ENCODE measurements at regions not wholly inside any gene's neighbourhood (a gene's known extent, or its start where the extent isn't known, plus 50 kb on each side); places are given as distances from the start of the nearest gene placed in this dataset.
"Not testable (repeated sequence)": the region's sequence is repeated elsewhere in the genome, so short reads cannot be mapped to it uniquely, and the experiment has no call there.

- Histone ChIP-seq H3K4me2 (no peak overlapping the region), H3K9ac (no peak overlapping the region), H3K4me3 (IDR thresholded peaks at IDR 0.05; ENCODE audit: insufficient read depth, low read depth, low read length) (no peak overlapping the region), H3K36me3 (ENCODE audit: insufficient read depth) (no peaks in the 10 kb centered on the region; the same call in 1 of the 2 replicates), H4K20me1 (ENCODE audit: insufficient read depth) (no peaks in the 10 kb centered on the region), H3K27me3 (ENCODE audit: insufficient read depth, low read depth) (no peaks in the 10 kb centered on the region), H3K4me1 (ENCODE audit: low read depth, poor library complexity, severe bottlenecking) (no peaks in the 10 kb centered on the region), H3K79me2 (ENCODE audit: insufficient read depth, low read depth) (no peaks in the 10 kb centered on the region), H3K27ac (no peak overlapping the region), H2AFZ (ENCODE audit: low read depth) (no peak overlapping the region)
- TF ChIP-seq CTCF (conservative IDR thresholded peaks at IDR 0.05; ENCODE audit: low read depth, low read length), result no peak
Measured at GRCh38 chr18:68397241-68398035, 317.5 kb downstream of the TMX3 start.

GRCh38 chr18:68394705-68395104 is 320.2 kb downstream of the TMX3 start:
- no peak overlapping the region for H3K4me3 ChIP-seq (IDR thresholded peaks at IDR 0.05; ENCODE audit: insufficient read depth, low read depth, low read length)
- no peak for TF ChIP-seq CTCF (conservative IDR thresholded peaks at IDR 0.05; ENCODE audit: low read depth, low read length)
- no peaks in the 10 kb centered on the region for H3K36me3 ChIP-seq (ENCODE audit: insufficient read depth)
- H2AFZ ChIP-seq (ENCODE audit: low read depth), result no peak overlapping the region
- H3K79me2 ChIP-seq (ENCODE audit: insufficient read depth, low read depth), result no peaks in the 10 kb centered on the region
- no peaks in the 10 kb centered on the region for H4K20me1 ChIP-seq (ENCODE audit: insufficient read depth)
- no peaks in the 10 kb centered on the region for H3K27me3 ChIP-seq (ENCODE audit: insufficient read depth, low read depth)
- no peak overlapping the region for H3K4me2 ChIP-seq
- no peak overlapping the region for H3K9ac ChIP-seq
- no peaks in the 10 kb centered on the region for H3K4me1 ChIP-seq (ENCODE audit: low read depth, poor library complexity, severe bottlenecking)
- H3K27ac ChIP-seq, result no peak overlapping the region

- no peaks in the 10 kb centered on the region for H3K27me3 ChIP-seq (ENCODE audit: insufficient read depth, low read depth)
- H3K9ac ChIP-seq, result no peak overlapping the region
- H3K4me3 ChIP-seq (IDR thresholded peaks at IDR 0.05; ENCODE audit: insufficient read depth, low read depth, low read length), result no peak overlapping the region
- H3K36me3 ChIP-seq (ENCODE audit: insufficient read depth), result no peaks in the 10 kb centered on the region
- no peak for TF ChIP-seq CTCF (conservative IDR thresholded peaks at IDR 0.05; ENCODE audit: low read depth, low read length)
- H3K79me2 ChIP-seq (ENCODE audit: insufficient read depth, low read depth), result no peaks in the 10 kb centered on the region
- H3K4me1 ChIP-seq (ENCODE audit: low read depth, poor library complexity, severe bottlenecking), result no peaks in the 10 kb centered on the region
- H2AFZ ChIP-seq (ENCODE audit: low read depth), result no peak overlapping the region
- H3K27ac ChIP-seq, result no peak overlapping the region
- H4K20me1 ChIP-seq (ENCODE audit: insufficient read depth), result no peaks in the 10 kb centered on the region
- no peak overlapping the region for H3K4me2 ChIP-seq
Measured at GRCh38 chr18:68391801-68392200, 323.1 kb downstream of the TMX3 start.

GRCh38 chr18:68387246-68387645 is 327.7 kb downstream of the TMX3 start:
- Histone ChIP-seq H3K4me3 (IDR thresholded peaks at IDR 0.05; ENCODE audit: insufficient read depth, low read depth, low read length) (no peak overlapping the region), H3K4me2 (no peak overlapping the region), H3K9ac (no peak overlapping the region), H3K27ac (no peak overlapping the region), H3K27me3 (ENCODE audit: insufficient read depth, low read depth) (no peaks in the 10 kb centered on the region), H3K36me3 (ENCODE audit: insufficient read depth) (no peaks in the 10 kb centered on the region), H4K20me1 (ENCODE audit: insufficient read depth) (no peaks in the 10 kb centered on the region), H2AFZ (ENCODE audit: low read depth) (no peak overlapping the region), H3K79me2 (ENCODE audit: insufficient read depth, low read depth) (no peaks in the 10 kb centered on the region), H3K4me1 (ENCODE audit: low read depth, poor library complexity, severe bottlenecking) (no peaks in the 10 kb centered on the region)
- no peak for TF ChIP-seq CTCF (conservative IDR thresholded peaks at IDR 0.05; ENCODE audit: low read depth, low read length)

GRCh38 chr18:68383979-68384378 is 330.9 kb downstream of the TMX3 start:
- not testable (repeated sequence) for H3K4me2 ChIP-seq; H3K9ac ChIP-seq; H3K36me3 ChIP-seq (ENCODE audit: insufficient read depth); H3K27me3 ChIP-seq (ENCODE audit: insufficient read depth, low read depth); H3K27ac ChIP-seq; H3K4me1 ChIP-seq (ENCODE audit: low read depth, poor library complexity, severe bottlenecking); H4K20me1 ChIP-seq (ENCODE audit: insufficient read depth); H3K79me2 ChIP-seq (ENCODE audit: insufficient read depth, low read depth); H2AFZ ChIP-seq (ENCODE audit: low read depth); H3K4me3 ChIP-seq (IDR thresholded peaks at IDR 0.05; ENCODE audit: insufficient read depth, low read depth, low read length)

Measured in KMS-11 (cell line).